H1 (cell line): ENCODE measurements at regions not wholly inside any gene's neighbourhood (a gene's known extent, or its start where the extent isn't known, plus 50 kb on each side); places are given as distances from the start of the nearest gene placed in this dataset.

Source experiments
- EGR1 ChIP-seq: IDR thresholded peaks from 2 replicates; pipeline ENCODE4 v1.6.1; 2011; ENCODE audit warnings: low read depth, low read length, borderline replicate concordance
- HDAC2 ChIP-seq, 2 experiments: fragments of 300-600 bp in 1 of 2; sonication (generic) in 1 of 2; IDR thresholded peaks; 2 replicates each; pipeline ENCODE4 v1.6.1; 2011 to 2012; ENCODE audit warnings: low read depth in 2 of 2, low read length in 2 of 2, mild to moderate bottlenecking in 2 of 2, moderate library complexity in 2 of 2, borderline replicate concordance in 1 of 2, inconsistent platforms in 1 of 2
- JUND ChIP-seq: IDR thresholded peaks from 2 replicates; pipeline ENCODE4 v1.6.1; 2011; ENCODE audit warnings: mild to moderate bottlenecking, improper control_type of control experiment, low read length
- NRF1 ChIP-seq: IDR thresholded peaks from 2 replicates; pipeline ENCODE4 v1.6.1; 2011; ENCODE audit warnings: mild to moderate bottlenecking, low read depth, low read length, improper control_type of control experiment
- PHF8 ChIP-seq: fragments of 200-600 bp; sonication (generic); conservative IDR thresholded peaks from 2 replicates; pipeline ENCODE4 v1.7.1; 2012; ENCODE audit warnings: low read depth, mild to moderate bottlenecking, inconsistent platforms, low read length, moderate library complexity
- POLR2A ChIP-seq, 2 experiments: IDR thresholded peaks; 1 replicate in 1 of 2; 2 replicates in 1 of 2; pipeline ENCODE4 v1.6.1; 2011; ENCODE audit warnings: low read depth in 2 of 2, low read length in 2 of 2, mild to moderate bottlenecking in 2 of 2; ENCODE audit errors: control extremely low read depth in 1 of 2
- SIRT6 ChIP-seq: IDR thresholded peaks from one replicate; pipeline ENCODE4 v1.7.1; 2012; ENCODE audit warnings: low read length, inconsistent platforms
- SP2 ChIP-seq: IDR thresholded peaks from 2 replicates; pipeline ENCODE4 v1.6.1; 2012; ENCODE audit warnings: mild to moderate bottlenecking, low read length, inconsistent platforms
- YY1 ChIP-seq: IDR thresholded peaks from 2 replicates; pipeline ENCODE4 v1.6.1; 2011; ENCODE audit warnings: low read depth, mild to moderate bottlenecking, low read length
- TF ChIP-seq, protein P1 (sequence below): IDR thresholded peaks from 2 replicates; pipeline ENCODE4 v1.6.1; 2012; ENCODE audit warnings: low read length, inconsistent platforms

DNA sequence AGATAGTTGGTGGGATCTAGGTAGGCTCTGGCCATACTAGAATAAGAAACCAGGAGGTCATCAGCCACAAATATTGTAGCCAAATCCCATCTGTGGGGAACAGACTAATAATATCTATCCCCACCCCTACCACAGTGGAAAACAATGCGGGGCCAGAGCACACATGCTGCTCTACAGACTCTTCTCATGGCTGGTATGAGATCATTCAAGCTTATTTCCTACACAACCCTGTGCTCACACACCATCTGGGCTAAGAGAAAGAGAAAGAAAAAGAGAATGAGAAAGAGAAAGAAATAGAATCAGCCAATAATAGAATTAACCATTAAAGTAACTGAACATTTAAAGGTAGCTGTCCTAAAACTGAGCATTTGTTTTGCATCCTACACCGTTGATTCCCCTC is 1268.4 kb upstream of the SPRY2 start (continued):
- TF ChIP-seq, protein P1, sequence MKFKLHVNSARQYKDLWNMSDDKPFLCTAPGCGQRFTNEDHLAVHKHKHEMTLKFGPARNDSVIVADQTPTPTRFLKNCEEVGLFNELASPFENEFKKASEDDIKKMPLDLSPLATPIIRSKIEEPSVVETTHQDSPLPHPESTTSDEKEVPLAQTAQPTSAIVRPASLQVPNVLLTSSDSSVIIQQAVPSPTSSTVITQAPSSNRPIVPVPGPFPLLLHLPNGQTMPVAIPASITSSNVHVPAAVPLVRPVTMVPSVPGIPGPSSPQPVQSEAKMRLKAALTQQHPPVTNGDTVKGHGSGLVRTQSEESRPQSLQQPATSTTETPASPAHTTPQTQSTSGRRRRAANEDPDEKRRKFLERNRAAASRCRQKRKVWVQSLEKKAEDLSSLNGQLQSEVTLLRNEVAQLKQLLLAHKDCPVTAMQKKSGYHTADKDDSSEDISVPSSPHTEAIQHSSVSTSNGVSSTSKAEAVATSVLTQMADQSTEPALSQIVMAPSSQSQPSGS: no peak
- TF ChIP-seq JUND: no peak
- no peak for TF ChIP-seq EGR1
- no peak for TF ChIP-seq HDAC2 (IDR thresholded peaks at IDR 0.05; ENCODE audit: borderline replicate concordance in 1 of 2, low read depth in 2 of 2, low read length in 2 of 2)
- no peak for TF ChIP-seq SP2
- TF ChIP-seq SIRT6: no peak
- no peak for TF ChIP-seq POLR2A (IDR thresholded peaks at IDR 0.05; ENCODE audit: control extremely low read depth in 1 of 2, low read depth in 2 of 2, low read length in 2 of 2)
- TF ChIP-seq PHF8: no peak
- TF ChIP-seq NRF1: no peak
- no peak for TF ChIP-seq YY1
